ENCODE measurements at regions not wholly inside any gene's neighbourhood (a gene's known extent, or its start where the extent isn't known, plus 50 kb on each side); places are given as distances from the start of the nearest gene placed in this dataset.

- no peaks in the 10 kb centered on the region for H3K27me3 ChIP-seq
- DNase-seq (no peak), ATAC-seq (ENCODE audit: low FRiP score in 2 of 2) (no peak)
- WGBS, 2 donors, result 64 to 92% methylated on average over 3 of the region's 3 CpGs
- no peaks in the 10 kb centered on the region for H3K36me3 ChIP-seq
- no peaks in the 10 kb centered on the region for H3K4me1 ChIP-seq
- H3K4me3 ChIP-seq, result no peak overlapping the region
- no peaks in the 10 kb centered on the region for H3K9me3 ChIP-seq
- H3K27ac ChIP-seq, result no peak overlapping the region
- no peak for TF ChIP-seq POLR2AphosphoS5 (IDR thresholded peaks at IDR 0.05)
- TF ChIP-seq POLR2A (IDR thresholded peaks at IDR 0.05), result no peak
- TF ChIP-seq, protein P1, sequence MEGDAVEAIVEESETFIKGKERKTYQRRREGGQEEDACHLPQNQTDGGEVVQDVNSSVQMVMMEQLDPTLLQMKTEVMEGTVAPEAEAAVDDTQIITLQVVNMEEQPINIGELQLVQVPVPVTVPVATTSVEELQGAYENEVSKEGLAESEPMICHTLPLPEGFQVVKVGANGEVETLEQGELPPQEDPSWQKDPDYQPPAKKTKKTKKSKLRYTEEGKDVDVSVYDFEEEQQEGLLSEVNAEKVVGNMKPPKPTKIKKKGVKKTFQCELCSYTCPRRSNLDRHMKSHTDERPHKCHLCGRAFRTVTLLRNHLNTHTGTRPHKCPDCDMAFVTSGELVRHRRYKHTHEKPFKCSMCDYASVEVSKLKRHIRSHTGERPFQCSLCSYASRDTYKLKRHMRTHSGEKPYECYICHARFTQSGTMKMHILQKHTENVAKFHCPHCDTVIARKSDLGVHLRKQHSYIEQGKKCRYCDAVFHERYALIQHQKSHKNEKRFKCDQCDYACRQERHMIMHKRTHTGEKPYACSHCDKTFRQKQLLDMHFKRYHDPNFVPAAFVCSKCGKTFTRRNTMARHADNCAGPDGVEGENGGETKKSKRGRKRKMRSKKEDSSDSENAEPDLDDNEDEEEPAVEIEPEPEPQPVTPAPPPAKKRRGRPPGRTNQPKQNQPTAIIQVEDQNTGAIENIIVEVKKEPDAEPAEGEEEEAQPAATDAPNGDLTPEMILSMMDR (IDR thresholded peaks at IDR 0.05), result no peak
- no peak for TF ChIP-seq EP300 (IDR thresholded peaks at IDR 0.05)
These were observed 304.4 kb downstream of the PCDH17 start for GRCh38 chr13:57935965-57936364.

DNA sequence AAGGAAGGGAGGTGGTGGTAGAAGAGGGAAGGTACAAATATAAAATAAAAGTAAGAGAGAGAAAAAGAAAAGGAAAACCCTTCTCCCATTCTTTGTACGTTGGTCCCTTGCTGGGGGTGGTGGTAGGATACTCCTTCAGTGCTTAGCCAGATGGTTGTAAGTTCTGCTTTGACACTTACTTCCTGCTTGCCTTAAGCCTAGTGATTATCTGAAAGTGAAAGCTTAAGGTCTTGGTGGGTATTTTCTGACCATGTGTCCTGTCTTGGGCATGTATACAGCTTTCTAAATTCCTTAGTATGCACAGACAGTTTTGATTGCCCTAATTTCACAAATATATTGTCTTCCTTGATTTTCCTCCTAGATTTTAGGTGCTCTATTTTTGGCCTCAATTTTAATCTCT, 314.8 kb downstream of the PCDH17 start:
- no peak overlapping the region for H3K27ac ChIP-seq
- ATAC-seq (ENCODE audit: low FRiP score in 2 of 2) (no peak), DNase-seq (no peak)
- no peaks in the 10 kb centered on the region for H3K9me3 ChIP-seq
- 25 to 29% methylated on average over 1 of the region's 1 CpG for WGBS, 2 donors
- H3K4me1 ChIP-seq, result no peaks in the 10 kb centered on the region
- no peaks in the 10 kb centered on the region for H3K27me3 ChIP-seq
- no peaks in the 10 kb centered on the region for H3K36me3 ChIP-seq
- no peak overlapping the region for H3K4me3 ChIP-seq
- TF ChIP-seq EP300 (IDR thresholded peaks at IDR 0.05) (no peak), POLR2AphosphoS5 (IDR thresholded peaks at IDR 0.05) (no peak), POLR2A (IDR thresholded peaks at IDR 0.05) (no peak)
- TF ChIP-seq, protein P1 (IDR thresholded peaks at IDR 0.05), result no peak

GRCh38 chr13:57948884-57949283, 317.3 kb downstream of the PCDH17 start:
- Histone ChIP-seq H3K27me3 (no peaks in the 10 kb centered on the region), H3K4me3 (no peak overlapping the region), H3K36me3 (no peaks in the 10 kb centered on the region), H3K9me3 (no peaks in the 10 kb centered on the region), H3K27ac (no peak overlapping the region), H3K4me1 (no peaks in the 10 kb centered on the region)
- TF ChIP-seq POLR2A (IDR thresholded peaks at IDR 0.05) (no peak), POLR2AphosphoS5 (IDR thresholded peaks at IDR 0.05) (no peak), EP300 (IDR thresholded peaks at IDR 0.05) (no peak)
- TF ChIP-seq, protein P1 (IDR thresholded peaks at IDR 0.05), result no peak
- DNase-seq, result no peak
- no peak for ATAC-seq (ENCODE audit: low FRiP score in 2 of 2)
- WGBS, 2 donors, result 82 to 84% methylated on average over 3 of the region's 3 CpGs

DNA sequence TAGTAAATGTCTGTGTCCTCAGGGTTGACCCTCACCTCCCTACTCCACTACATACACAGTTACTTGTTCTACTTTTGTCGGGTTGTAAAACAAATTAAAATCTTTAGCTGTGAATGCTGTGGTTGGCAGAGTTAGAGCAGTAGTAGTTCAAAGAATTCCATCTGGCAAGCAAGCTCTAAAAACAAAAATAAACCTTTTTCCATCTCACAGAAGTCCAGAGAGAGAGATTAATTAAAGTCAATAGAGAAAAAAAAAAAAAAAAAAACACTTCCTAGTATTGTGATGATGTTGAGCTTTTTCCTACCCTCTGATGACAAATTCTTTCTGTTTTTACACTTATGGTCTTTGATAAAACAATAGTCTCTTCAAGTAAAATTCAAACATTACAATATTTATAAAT, 338.4 kb downstream of the PCDH17 start:
- ATAC-seq (ENCODE audit: low FRiP score in 2 of 2), result no peak
- Histone ChIP-seq H3K4me3 (no peak overlapping the region), H3K36me3 (no peaks in the 10 kb centered on the region), H3K4me1 (no peaks in the 10 kb centered on the region), H3K27me3 (no peaks in the 10 kb centered on the region), H3K27ac (no peak overlapping the region), H3K9me3 (peaks cover 0 to 14% (median 0%) of the 10 kb centered on the region in 4 donors)
- TF ChIP-seq, protein P1 (IDR thresholded peaks at IDR 0.05), result no peak
- no peak for TF ChIP-seq EP300 (IDR thresholded peaks at IDR 0.05)
- no peak for TF ChIP-seq POLR2AphosphoS5 (IDR thresholded peaks at IDR 0.05)
- TF ChIP-seq POLR2A (IDR thresholded peaks at IDR 0.05), result no peak
- no peak for DNase-seq
- 35 to 41% methylated on average over 1 of the region's 1 CpG for WGBS, 2 donors

DNA sequence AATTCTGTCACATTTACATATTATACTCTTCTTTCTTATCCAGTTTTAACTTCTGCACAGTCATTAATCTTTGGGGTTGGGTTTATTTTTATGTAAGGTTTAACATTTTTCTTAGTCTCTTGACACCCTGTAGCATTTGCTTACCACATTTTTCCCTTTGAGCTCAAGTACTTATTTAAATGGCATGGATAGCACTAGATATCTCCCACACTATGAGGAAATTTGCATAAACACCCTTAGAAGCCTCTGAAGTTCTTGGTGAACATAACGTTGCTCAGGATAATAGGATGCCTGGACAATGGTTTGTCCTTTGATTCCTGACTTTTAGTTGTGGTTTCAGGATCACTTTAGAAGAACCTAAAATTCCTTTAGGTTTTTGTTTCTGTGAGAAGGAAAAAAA, 338.9 kb downstream of the PCDH17 start:
- Histone ChIP-seq H3K36me3 (no peaks in the 10 kb centered on the region), H3K27ac (no peak overlapping the region), H3K4me3 (no peak overlapping the region), H3K9me3 (peaks cover 0 to 14% (median 0%) of the 10 kb centered on the region in 4 donors), H3K4me1 (no peaks in the 10 kb centered on the region), H3K27me3 (no peaks in the 10 kb centered on the region)
- TF ChIP-seq EP300 (IDR thresholded peaks at IDR 0.05), result no peak
- TF ChIP-seq POLR2A (IDR thresholded peaks at IDR 0.05), result no peak
- TF ChIP-seq, protein P1 (IDR thresholded peaks at IDR 0.05), result no peak
- TF ChIP-seq POLR2AphosphoS5 (IDR thresholded peaks at IDR 0.05), result no peak
- DNase-seq, result no peak
- no peak for ATAC-seq (ENCODE audit: low FRiP score in 2 of 2)
- 25 to 26% methylated on average over 1 of the region's 1 CpG for WGBS, 2 donors

Measured in upper lobe of left lung (tissue), 6 donors.